ENCODE measurements at regions not wholly inside any gene's neighbourhood (a gene's known extent, or its start where the extent isn't known, plus 50 kb on each side); places are given as distances from the start of the nearest gene placed in this dataset.

DNA sequence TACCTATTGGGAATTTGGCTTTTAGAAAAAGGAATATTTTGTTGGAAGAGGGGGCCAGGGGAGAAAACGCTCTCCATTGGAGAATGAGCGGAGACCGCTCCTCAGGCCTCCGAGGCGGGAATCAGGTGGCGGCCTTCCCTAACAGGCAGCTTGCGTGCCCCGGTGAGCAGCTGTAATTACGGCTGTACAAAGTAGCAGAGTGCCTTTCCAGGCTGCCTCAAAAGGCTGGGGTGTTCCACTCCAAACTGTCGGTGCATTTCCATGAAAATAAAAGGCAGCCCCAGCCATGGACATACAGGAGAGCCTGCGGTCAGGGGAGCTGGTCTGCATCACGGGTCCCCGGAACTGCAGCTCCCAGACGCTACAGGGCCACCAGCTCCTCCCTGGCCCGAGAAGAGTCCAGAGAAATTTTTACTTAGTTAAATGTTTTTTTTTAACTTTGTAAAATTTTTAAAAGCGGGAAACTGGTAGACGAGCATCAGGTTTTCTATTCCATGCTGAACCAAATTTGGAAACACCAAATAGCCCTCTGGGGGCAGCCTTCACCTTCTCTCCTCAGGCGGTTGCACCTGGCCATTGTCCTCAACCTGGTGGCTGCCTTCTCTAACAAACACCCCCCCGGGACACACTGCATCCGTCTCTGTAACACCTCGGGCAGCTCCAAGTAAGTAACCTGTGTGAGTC, 209.3 kb upstream of the SALL3 start:
- no peak overlapping the region for H3K27ac ChIP-seq (ENCODE audit: low read depth)
- H3K4me1 ChIP-seq (ENCODE audit: insufficient read depth), result no peaks in the 10 kb centered on the region
- 84% methylated on average over 21 of the region's 21 CpGs for WGBS
- H3K36me3 ChIP-seq (ENCODE audit: insufficient read depth), result no peaks in the 10 kb centered on the region
- DNase-seq (ENCODE audit: extremely low spot score), result no peak
- H3K4me3 ChIP-seq (ENCODE audit: low read depth, low read length), result no peak overlapping the region

GRCh38 chr18:78770823-78771139, 208.8 kb upstream of the SALL3 start:
- Histone ChIP-seq H3K4me1 (ENCODE audit: insufficient read depth) (no peaks in the 10 kb centered on the region), H3K27ac (ENCODE audit: low read depth) (no peak overlapping the region), H3K4me3 (ENCODE audit: low read depth, low read length) (no peak overlapping the region), H3K36me3 (ENCODE audit: insufficient read depth) (no peaks in the 10 kb centered on the region)
- DNase-seq (ENCODE audit: extremely low spot score), result no peak
- WGBS, result 85% methylated on average over 12 of the region's 12 CpGs

- no peaks in the 10 kb centered on the region for H3K4me1 ChIP-seq (ENCODE audit: insufficient read depth)
- no peak for DNase-seq (ENCODE audit: extremely low spot score)
- H3K4me3 ChIP-seq (ENCODE audit: low read depth, low read length), result no peak overlapping the region
- 85% methylated on average over 22 of the region's 22 CpGs for WGBS
- H3K27ac ChIP-seq (ENCODE audit: low read depth), result no peak overlapping the region
- no peaks in the 10 kb centered on the region for H3K36me3 ChIP-seq (ENCODE audit: insufficient read depth)
These were observed 207.9 kb upstream of the SALL3 start for GRCh38 chr18:78771496-78772359.

DNA sequence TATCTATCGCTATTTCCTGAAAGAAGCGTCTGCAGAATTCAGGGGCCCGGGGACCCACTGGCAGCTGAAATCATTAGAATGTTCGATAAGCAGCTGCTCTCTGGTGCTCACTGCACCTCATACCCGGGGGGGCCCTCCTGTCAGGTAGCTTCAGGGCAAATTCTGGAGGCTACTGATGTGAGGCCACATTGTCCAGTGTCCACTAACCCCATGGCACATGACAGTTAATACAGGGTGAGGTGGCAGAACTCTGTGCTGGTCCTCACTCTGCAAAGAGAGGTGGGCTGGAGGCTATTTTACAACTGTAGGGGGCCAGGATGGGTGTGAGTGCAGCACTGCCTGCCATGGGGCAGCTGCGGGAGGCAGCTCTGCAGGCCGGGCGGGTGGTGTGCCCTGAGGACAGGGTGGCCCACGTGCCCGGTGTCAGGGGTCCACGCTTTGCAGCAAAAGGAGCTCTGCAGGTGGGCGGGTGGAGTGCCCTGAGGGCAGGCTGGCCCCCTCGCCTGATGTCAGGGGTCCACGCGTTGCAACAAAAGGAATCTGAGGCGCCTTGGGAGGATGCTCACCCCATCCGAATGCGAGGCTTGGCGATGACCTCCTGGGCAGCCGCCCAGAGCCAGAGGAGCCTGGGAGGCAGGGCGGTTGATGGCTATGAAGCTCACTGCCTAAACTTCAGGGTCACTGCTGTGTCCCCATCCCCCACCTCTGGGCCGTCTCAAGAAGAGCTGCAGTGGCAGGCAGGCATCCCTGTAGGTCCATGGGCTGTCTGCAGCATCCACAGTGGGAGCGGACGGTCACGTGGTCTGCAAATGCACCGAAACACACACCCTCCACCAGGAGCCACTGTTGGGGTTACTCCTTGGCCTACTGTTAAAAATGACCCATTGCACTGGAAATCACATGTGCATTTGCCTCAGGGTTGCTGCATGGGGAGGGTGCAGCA, 207.0 kb upstream of the SALL3 start:
- Histone ChIP-seq H3K36me3 (ENCODE audit: insufficient read depth) (no peaks in the 10 kb centered on the region), H3K4me1 (ENCODE audit: insufficient read depth) (no peaks in the 10 kb centered on the region), H3K4me3 (ENCODE audit: low read depth, low read length) (no peak overlapping the region), H3K27ac (ENCODE audit: low read depth) (no peak overlapping the region)
- 81% methylated on average over 26 of the region's 26 CpGs for WGBS
- DNase-seq (ENCODE audit: extremely low spot score), result no peak

DNA sequence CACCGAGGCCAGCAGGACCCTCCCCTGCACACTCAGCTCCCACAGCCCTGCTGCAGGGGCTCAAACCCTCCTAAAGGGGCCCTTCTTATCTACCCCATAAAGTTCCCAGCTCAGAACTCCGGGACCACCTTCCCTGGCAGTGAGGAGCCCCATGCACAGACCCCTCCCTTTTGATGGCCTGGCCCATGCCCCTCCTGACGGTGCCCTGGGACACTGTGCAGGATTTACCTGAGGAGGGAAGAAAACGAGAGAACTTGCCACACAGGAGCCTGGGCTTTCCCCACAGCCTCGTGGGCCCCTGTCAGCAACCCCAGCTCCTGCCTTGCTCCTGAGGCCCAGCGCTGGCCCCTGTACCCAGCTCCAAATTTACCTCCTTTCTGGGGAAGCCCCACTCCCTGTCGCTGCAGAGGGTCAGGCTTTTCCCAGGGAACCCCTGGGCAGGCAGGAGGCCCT, 206.3 kb upstream of the SALL3 start:
- 70% methylated on average over 7 of the region's 7 CpGs for WGBS
- H3K4me3 ChIP-seq (ENCODE audit: low read depth, low read length), result no peak overlapping the region
- no peak overlapping the region for H3K27ac ChIP-seq (ENCODE audit: low read depth)
- H3K36me3 ChIP-seq (ENCODE audit: insufficient read depth), result no peaks in the 10 kb centered on the region
- DNase-seq (ENCODE audit: extremely low spot score), result no peak
- H3K4me1 ChIP-seq (ENCODE audit: insufficient read depth), result no peaks in the 10 kb centered on the region

GRCh38 chr18:78773819-78774218, 205.8 kb upstream of the SALL3 start:
- no peak for DNase-seq (ENCODE audit: extremely low spot score)
- H3K4me1 ChIP-seq (ENCODE audit: insufficient read depth), result no peaks in the 10 kb centered on the region

DNA sequence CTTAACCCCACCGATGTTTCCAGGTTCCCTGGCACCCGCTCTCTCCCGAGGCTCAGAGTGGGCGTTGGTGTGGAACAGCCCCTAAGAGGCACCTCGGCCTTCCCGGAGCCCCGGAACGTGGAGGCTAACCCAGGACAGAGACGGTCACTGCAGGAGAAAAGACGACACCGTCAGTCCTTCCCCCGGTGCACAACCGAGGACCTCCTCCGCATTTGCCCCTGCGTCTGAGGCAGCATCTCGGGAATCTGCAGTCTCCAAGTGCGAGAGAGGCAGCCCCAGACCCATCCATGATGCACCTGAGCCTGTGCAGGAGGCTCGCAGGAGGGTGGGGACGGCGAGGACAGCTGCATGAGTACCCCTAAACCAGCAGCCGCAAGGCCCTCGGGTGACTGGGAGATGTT, 204.9 kb upstream of the SALL3 start:
- Histone ChIP-seq H3K36me3 (ENCODE audit: insufficient read depth) (no peaks in the 10 kb centered on the region), H3K4me3 (ENCODE audit: low read depth, low read length) (no peak overlapping the region), H3K27ac (ENCODE audit: low read depth) (no peak overlapping the region), H3K4me1 (ENCODE audit: insufficient read depth) (no peaks in the 10 kb centered on the region)
- DNase-seq (ENCODE audit: extremely low spot score), result no peak
- WGBS, result 91% methylated on average over 22 of the region's 22 CpGs

More at GRCh38 chr18:78773819-78774218, 205.8 kb upstream of the SALL3 start:
- no peaks in the 10 kb centered on the region for H3K36me3 ChIP-seq (ENCODE audit: insufficient read depth)
- 69% methylated on average over 9 of the region's 9 CpGs for WGBS
- no peak overlapping the region for H3K4me3 ChIP-seq (ENCODE audit: low read depth, low read length)
- H3K27ac ChIP-seq (ENCODE audit: low read depth), result no peak overlapping the region

- WGBS, result 89% methylated on average over 5 of the region's 5 CpGs
- DNase-seq (ENCODE audit: extremely low spot score), result no peak
- no peak overlapping the region for H3K4me3 ChIP-seq (ENCODE audit: low read depth, low read length)
- H3K27ac ChIP-seq (ENCODE audit: low read depth), result no peak overlapping the region
- H3K36me3 ChIP-seq (ENCODE audit: insufficient read depth), result no peaks in the 10 kb centered on the region
- H3K4me1 ChIP-seq (ENCODE audit: insufficient read depth), result no peaks in the 10 kb centered on the region
These were observed 203.5 kb upstream of the SALL3 start for GRCh38 chr18:78776151-78776550.

- DNase-seq (ENCODE audit: extremely low spot score), result no peak
- no peaks in the 10 kb centered on the region for H3K36me3 ChIP-seq (ENCODE audit: insufficient read depth)
- H3K4me3 ChIP-seq (ENCODE audit: low read depth, low read length), result no peak overlapping the region
- 81% methylated on average over 17 of the region's 17 CpGs for WGBS
- H3K4me1 ChIP-seq (ENCODE audit: insufficient read depth), result no peaks in the 10 kb centered on the region
- no peak overlapping the region for H3K27ac ChIP-seq (ENCODE audit: low read depth)
These were observed 202.8 kb upstream of the SALL3 start for GRCh38 chr18:78776706-78777285.

- no peak for DNase-seq (ENCODE audit: extremely low spot score)
- WGBS, result 91% methylated on average over 17 of the region's 17 CpGs
- Histone ChIP-seq H3K36me3 (ENCODE audit: insufficient read depth) (no peaks in the 10 kb centered on the region), H3K27ac (ENCODE audit: low read depth) (no peak overlapping the region), H3K4me3 (ENCODE audit: low read depth, low read length) (no peak overlapping the region), H3K4me1 (ENCODE audit: insufficient read depth) (no peaks in the 10 kb centered on the region)
These were observed 201.6 kb upstream of the SALL3 start for GRCh38 chr18:78777992-78778391.

- Histone ChIP-seq H3K36me3 (ENCODE audit: insufficient read depth) (no peaks in the 10 kb centered on the region), H3K27ac (ENCODE audit: low read depth) (no peak overlapping the region), H3K4me1 (ENCODE audit: insufficient read depth) (no peaks in the 10 kb centered on the region), H3K4me3 (ENCODE audit: low read depth, low read length) (no peak overlapping the region)
- 96% methylated on average over 15 of the region's 15 CpGs for WGBS
- no peak for DNase-seq (ENCODE audit: extremely low spot score)
These were observed 201.0 kb upstream of the SALL3 start for GRCh38 chr18:78778651-78779050.

DNA sequence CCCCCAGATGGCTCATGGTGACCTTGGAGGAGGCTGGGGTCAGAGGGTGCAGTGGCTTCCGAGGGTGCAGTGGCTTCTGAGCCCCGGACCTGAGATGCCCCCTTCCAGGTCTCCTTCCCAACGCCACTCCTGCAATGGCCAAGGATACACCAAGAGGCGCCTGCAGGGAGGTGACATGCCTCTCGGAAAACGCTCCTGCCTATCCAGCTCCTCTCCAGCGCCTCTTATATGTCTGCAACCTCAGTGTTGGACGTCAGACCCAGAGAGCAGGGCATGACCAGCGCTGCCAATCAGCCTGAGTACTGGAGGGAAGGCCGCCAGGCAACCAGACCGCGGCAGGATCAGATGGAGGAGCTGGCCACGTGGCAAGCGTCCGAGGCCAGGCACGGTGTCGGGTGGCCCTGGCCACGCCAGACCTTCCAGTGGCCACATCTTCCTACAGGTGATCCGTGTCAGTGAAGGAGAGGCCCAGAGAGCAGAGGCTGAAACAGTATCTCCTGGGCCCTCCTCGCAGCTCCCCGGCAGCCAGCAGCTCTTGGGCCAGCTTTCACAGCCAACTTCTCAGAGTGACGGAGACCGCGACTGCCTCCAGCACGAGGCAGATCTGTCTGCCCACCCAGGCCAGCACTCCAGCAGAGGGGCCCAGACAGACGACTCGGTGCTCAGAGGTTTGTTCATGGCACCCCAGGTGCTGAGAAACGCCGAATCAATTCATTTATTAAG, 199.5 kb upstream of the SALL3 start:
- Histone ChIP-seq H3K4me1 (ENCODE audit: insufficient read depth) (no peaks in the 10 kb centered on the region), H3K27ac (ENCODE audit: low read depth) (no peak overlapping the region), H3K4me3 (ENCODE audit: low read depth, low read length) (no peak overlapping the region), H3K36me3 (ENCODE audit: insufficient read depth) (no peaks in the 10 kb centered on the region)
- DNase-seq (ENCODE audit: extremely low spot score), result no peak
- 88% methylated on average over 29 of the region's 29 CpGs for whole genome bisulfite sequencing
